Heart left ventricle (tissue), 16 donors: ENCODE measurements at regions not wholly inside any gene's neighbourhood (a gene's known extent, or its start where the extent isn't known, plus 50 kb on each side); places are given as distances from the start of the nearest gene placed in this dataset.

Source experiments
- ATAC-seq, 4 donors: fragments of 200-7000 bp; cut with Tn5 transposase; one replicate each; pipeline ENCODE4 v1.9.1; 2020 to 2022; ENCODE audit warnings: moderate library complexity in 4 of 4, mild to moderate bottlenecking in 3 of 4, moderate number of reproducible peaks in 1 of 4
- DNase-seq, 5 donors: peaks; one replicate each; pipeline ENCODE4 v3.0.0-alpha.2; 2020
- H3K27ac ChIP-seq, 12 donors: fragments of 200-600 bp; sonication (generic) in 4 of 12; one replicate each; pipeline versions ENCODE4 v1.5.0 to v1.8.0; 2016 to 2022; ENCODE audit warnings: mild to moderate bottlenecking in 2 of 12
- H3K27me3 ChIP-seq, 9 donors: fragments of 200-600 bp; sonication (generic) in 2 of 9; one replicate each; pipeline versions ENCODE4 v1.5.1 to v1.8.0; 2016 to 2022; ENCODE audit warnings: mild to moderate bottlenecking in 3 of 9
- H3K36me3 ChIP-seq, 9 donors: fragments of 200-600 bp; sonication (generic) in 2 of 9; one replicate each; pipeline versions ENCODE4 v1.5.0 to v1.8.0; 2018 to 2022; ENCODE audit warnings: mild to moderate bottlenecking in 2 of 9
- H3K4me1 ChIP-seq, 12 donors: fragments of 200-600 bp; sonication (generic) in 4 of 12; one replicate each; pipeline versions ENCODE4 v1.5.0 to v1.8.0; 2016 to 2022; ENCODE audit warnings: mild to moderate bottlenecking in 3 of 12
- H3K4me3 ChIP-seq, 12 donors: fragments of 200-600 bp; sonication (generic) in 4 of 12; one replicate each; pipeline versions ENCODE4 v1.5.0 to v1.8.0; 2017 to 2022; ENCODE audit warnings: mild to moderate bottlenecking in 9 of 12, moderate library complexity in 4 of 12
- H3K9me3 ChIP-seq, 12 donors: fragments of 200-600 bp; sonication (generic) in 4 of 12; one replicate each; pipeline versions ENCODE4 v1.5.0 to v1.8.0; 2016 to 2022; ENCODE audit warnings: mild to moderate bottlenecking in 1 of 12
- POLR2A ChIP-seq, 2 donors: fragments of 450-650 bp; IDR thresholded peaks; one replicate each; pipeline ENCODE4 v1.6.1; 2017; ENCODE audit warnings: antibody characterized with exemption in 2 of 2, mild to moderate bottlenecking in 2 of 2, moderate library complexity in 2 of 2
- WGBS, 4 donors: extraction: QIAGEN DNeasy Blood & Tissue Kit in 2 of 4; methylation state at CpG; one replicate each; pipeline versions ENCODE4 v1.1.5 to v1.1.7; 2013 to 2018; 5-methylcytosine and 5-hydroxymethylcytosine counted together
- intact Hi-C, 10 donors: fragments of 100-400 bp; cut with DNase I; formaldehyde crosslinking; loops; one replicate each; pipeline versions ENCODE4 v1.11.1 to v1.14.2; 2022
- TF ChIP-seq, protein P1 (sequence below), 12 donors: fragments of 200-600 bp; sonication (generic) in 4 of 12; IDR thresholded peaks; one replicate each; pipeline versions ENCODE4 v1.5.0 to v1.8.0; 2018 to 2022; ENCODE audit warnings: antibody characterized with exemption in 12 of 12, mild to moderate bottlenecking in 5 of 12
- donor health status: ischemic (EF 13 %, LVEDD 7.1; RV severe dilation, severe dysfunction).
- donor health status: healthy with polysubstance abuse.
- donor health status: DM: no; HTN: yes; CAD: no.
- donor health status: DM: no; HTN: no; CAD: no.
- donor health status: ischemic (EF 25% LVEDD 6.9; RV normal size, moderate dysfunction).
- donor health status: ischemic (EF 25% LVEDD 5.7; RV mildly dilated, moderate dysfunction).
- donor health status: healthy.
- donor health status: DM: yes; HTN: yes; CAD: no.
- donor health status: ischemic (EF 35%, LVEDD 5.7; RV mildly dilated, moderate dysfunction).
- donor health status: nonischemic (EF 11% LVEDD 7.7; RV severe dilation, severe dysfunction).
- donor health status: DM: yes; HTN: yes; CAD: no.
- donor health status: PGD.
- donor health status: ischemic (EF 29% LVEDD 5.4; RV normal size, mild dysfunction).
- donor health status: nonischemic (EF 23%, LVEDD 6.1; RV moderate dilation, normal function).

DNA sequence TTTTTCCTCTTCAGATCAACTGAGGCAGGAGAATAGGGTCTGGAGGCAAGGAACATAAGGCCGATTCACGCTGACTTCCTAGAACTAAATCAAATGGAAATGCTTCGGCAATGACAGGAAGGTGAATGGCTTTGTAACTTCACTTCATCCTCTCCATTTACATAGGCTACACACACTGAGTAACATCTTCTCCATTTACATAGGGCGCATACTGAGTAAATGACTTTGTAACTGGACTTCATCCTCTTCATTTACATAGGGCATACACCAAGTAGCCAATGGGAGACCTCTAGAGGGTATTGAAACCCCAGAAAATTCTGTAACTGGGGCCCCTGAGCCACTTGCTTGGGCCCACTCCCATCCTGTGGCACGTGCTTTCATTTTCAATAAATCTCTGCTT lies 71.0 kb upstream of the CPSF6 start:
- TF ChIP-seq, protein P1, sequence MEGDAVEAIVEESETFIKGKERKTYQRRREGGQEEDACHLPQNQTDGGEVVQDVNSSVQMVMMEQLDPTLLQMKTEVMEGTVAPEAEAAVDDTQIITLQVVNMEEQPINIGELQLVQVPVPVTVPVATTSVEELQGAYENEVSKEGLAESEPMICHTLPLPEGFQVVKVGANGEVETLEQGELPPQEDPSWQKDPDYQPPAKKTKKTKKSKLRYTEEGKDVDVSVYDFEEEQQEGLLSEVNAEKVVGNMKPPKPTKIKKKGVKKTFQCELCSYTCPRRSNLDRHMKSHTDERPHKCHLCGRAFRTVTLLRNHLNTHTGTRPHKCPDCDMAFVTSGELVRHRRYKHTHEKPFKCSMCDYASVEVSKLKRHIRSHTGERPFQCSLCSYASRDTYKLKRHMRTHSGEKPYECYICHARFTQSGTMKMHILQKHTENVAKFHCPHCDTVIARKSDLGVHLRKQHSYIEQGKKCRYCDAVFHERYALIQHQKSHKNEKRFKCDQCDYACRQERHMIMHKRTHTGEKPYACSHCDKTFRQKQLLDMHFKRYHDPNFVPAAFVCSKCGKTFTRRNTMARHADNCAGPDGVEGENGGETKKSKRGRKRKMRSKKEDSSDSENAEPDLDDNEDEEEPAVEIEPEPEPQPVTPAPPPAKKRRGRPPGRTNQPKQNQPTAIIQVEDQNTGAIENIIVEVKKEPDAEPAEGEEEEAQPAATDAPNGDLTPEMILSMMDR (IDR thresholded peaks at IDR 0.05), result no peak
- TF ChIP-seq POLR2A (IDR thresholded peaks at IDR 0.05), result no peak
- WGBS, 4 donors, result 85 to 96% (median 91%) methylated on average over 5 of the region's 5 CpGs

DNA sequence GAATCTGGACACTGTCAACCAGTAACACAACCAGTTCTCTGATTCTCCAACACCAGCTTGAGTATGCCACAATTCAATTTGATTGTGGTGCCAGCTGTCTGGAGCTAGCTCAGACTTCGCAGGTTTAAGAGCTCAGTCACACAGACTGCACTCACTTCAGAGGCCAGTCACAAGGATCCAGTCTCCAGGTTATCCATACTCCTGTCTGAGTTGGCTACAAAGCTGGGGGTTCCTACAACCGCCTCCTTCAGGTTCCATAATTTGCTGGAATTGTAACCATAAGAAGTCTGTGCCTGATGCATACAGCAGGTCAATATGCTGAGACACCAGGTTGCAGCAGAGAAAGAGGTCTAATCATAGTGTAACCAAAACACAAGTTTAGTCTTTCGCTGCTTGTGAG lies 70.5 kb upstream of the CPSF6 start:
- ATAC-seq (no peak), DNase-seq (no peak)
- Histone ChIP-seq H3K9me3 (no peaks in the 10 kb centered on the region), H3K4me3 (no peak overlapping the region), H3K27ac (no peak overlapping the region), H3K27me3 (no peaks in the 10 kb centered on the region), H3K4me1 (peaks cover 0 to 6% (median 0%) of the 10 kb centered on the region in 12 donors), H3K36me3 (no peaks in the 10 kb centered on the region)
- no peak for TF ChIP-seq POLR2A (IDR thresholded peaks at IDR 0.05)
- intact Hi-C loops, result no loop called here
- 90 to 93% (median 91%) methylated on average over 3 of the region's 3 CpGs for WGBS, 4 donors

More for the DNA sequence above, 71.0 kb upstream of the CPSF6 start:
- no peaks in the 10 kb centered on the region for H3K9me3 ChIP-seq
- no peak overlapping the region for H3K4me3 ChIP-seq
- H3K27ac ChIP-seq, result no peak overlapping the region
- no peaks in the 10 kb centered on the region for H3K27me3 ChIP-seq
- H3K36me3 ChIP-seq, result no peaks in the 10 kb centered on the region
- ATAC-seq, result no peak
- peaks cover 0 to 6% (median 0%) of the 10 kb centered on the region in 12 donors for H3K4me1 ChIP-seq
- DNase-seq, result no peak
- intact Hi-C loops, result no loop called here

DNA sequence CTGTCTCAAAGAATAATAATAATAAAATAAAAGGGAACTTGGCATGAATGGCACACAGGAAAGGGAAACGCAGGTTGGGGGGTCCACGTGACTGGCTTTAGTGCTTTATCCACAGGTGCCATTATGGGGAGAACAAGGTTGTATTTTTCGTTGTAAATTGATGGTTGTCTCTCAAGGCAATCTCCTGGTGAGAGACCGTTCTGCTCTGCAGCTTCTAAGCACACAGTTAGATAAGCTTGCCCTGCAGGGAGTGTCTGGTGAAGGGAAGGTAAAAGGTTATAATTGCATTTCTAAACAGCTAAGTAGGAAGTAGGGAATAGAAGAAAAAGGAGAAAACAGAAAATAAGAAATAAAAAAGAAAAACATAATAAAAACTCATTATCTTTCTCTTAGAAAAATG lies 69.1 kb upstream of the CPSF6 start:
- H3K4me1 ChIP-seq, result peaks cover 0 to 6% (median 0%) of the 10 kb centered on the region in 12 donors
- no peak overlapping the region for H3K4me3 ChIP-seq
- H3K27me3 ChIP-seq, result no peaks in the 10 kb centered on the region
- DNase-seq (no peak), ATAC-seq (no peak)
- TF ChIP-seq POLR2A (IDR thresholded peaks at IDR 0.05), result no peak
- no peak overlapping the region for H3K27ac ChIP-seq
- intact Hi-C loops, result no loop called here
- H3K36me3 ChIP-seq, result no peaks in the 10 kb centered on the region
- H3K9me3 ChIP-seq, result no peaks in the 10 kb centered on the region
- 54 to 72% (median 60%) methylated on average over 4 of the region's 4 CpGs for WGBS, 4 donors

DNA sequence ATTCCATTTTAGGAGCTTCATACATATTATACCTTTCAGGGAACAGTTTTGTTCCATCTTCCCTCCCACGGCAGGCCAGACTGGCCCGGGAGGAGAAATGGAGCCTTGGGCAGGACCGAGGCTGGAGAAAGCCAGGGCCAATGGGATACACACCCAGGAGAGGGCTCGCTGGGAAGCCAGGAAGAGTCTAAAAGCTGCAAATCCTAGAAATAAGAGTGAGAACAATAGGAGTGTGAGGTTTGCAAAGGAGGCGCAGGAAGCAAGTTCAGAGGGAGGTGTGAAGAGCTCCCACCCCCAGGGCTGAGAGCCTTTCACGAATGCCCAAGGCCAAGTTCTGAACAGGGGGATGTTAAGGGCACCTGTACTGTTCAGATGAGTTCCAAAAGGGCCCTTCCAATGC lies 67.5 kb upstream of the CPSF6 start:
- H3K4me3 ChIP-seq, result no peak overlapping the region
- H3K36me3 ChIP-seq, result no peaks in the 10 kb centered on the region
- no peak overlapping the region for H3K27ac ChIP-seq
- DNase-seq (no peak), ATAC-seq (no peak)
- TF ChIP-seq POLR2A (IDR thresholded peaks at IDR 0.05), result no peak
- TF ChIP-seq, protein P1 (IDR thresholded peaks at IDR 0.05), result no peak
- intact Hi-C loops, result no loop called here
- peaks cover 0 to 8% (median 0%) of the 10 kb centered on the region in 12 donors for H3K9me3 ChIP-seq
- peaks cover 0 to 6% (median 0%) of the 10 kb centered on the region in 12 donors for H3K4me1 ChIP-seq
- WGBS, 4 donors, result 56 to 72% (median 71%) methylated on average over 6 of the region's 6 CpGs
- no peaks in the 10 kb centered on the region for H3K27me3 ChIP-seq

DNA sequence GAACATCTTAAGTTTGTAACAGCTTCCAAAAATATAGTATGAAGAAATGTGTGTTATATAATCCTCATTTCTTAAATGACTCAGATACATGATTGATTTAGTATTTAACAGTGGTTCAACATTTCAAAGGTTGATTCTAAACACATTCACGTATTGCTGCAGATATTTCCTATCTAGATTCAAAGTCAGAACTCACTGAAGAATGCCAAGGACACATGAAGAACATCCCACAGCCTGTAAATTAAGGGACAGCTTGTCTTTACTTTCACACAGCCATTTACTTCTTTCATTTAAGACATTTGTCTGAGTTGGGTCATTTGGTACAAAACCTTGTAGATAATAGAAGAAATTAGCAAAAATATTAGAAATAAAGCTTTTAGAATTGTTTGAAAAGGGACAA lies 66.9 kb upstream of the CPSF6 start:
- ATAC-seq (no peak), DNase-seq (no peak)

More for the DNA sequence above, 66.9 kb upstream of the CPSF6 start:
- peaks cover 0 to 8% (median 0%) of the 10 kb centered on the region in 12 donors for H3K9me3 ChIP-seq
- H3K36me3 ChIP-seq, result no peaks in the 10 kb centered on the region
- no peak overlapping the region for H3K4me3 ChIP-seq
- peaks cover 0 to 6% (median 0%) of the 10 kb centered on the region in 12 donors for H3K4me1 ChIP-seq
- H3K27ac ChIP-seq, result no peak overlapping the region
- H3K27me3 ChIP-seq, result no peaks in the 10 kb centered on the region
- intact Hi-C loops, result no loop called here
- WGBS, 4 donors, result 46 to 53% (median 49%) methylated on average over 1 of the region's 1 CpG
- TF ChIP-seq, protein P1 (IDR thresholded peaks at IDR 0.05), result no peak
- no peak for TF ChIP-seq POLR2A (IDR thresholded peaks at IDR 0.05)
